ENCODE measurements at regions not wholly inside any gene's neighbourhood (a gene's known extent, or its start where the extent isn't known, plus 50 kb on each side); places are given as distances from the start of the nearest gene placed in this dataset. TPM values are rescaled to one million over a fixed set of nuclear protein-coding genes. Genes with fewer than 3 reads are reported as not detected.

DNA sequence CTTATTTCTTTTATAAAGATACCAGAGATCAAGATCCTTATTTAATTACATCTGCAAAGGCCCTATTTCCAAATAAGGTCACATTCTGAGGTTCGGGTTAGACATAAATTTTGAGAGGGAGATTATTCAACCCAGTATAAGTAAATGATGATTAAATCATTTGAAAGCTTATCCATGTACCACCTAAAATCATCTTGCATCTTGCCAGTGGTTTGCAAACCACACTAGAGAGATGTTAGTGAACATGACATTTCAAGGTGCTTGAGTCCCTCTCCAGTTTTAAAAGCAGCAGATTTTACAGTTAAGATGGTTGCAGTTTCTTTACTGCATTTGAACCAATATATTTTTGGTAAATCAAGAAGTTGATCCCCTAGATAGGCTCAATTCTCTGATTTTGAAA lies 49.9 kb upstream of the TMPO start:
- intact Hi-C loops (cut with DNase I) = no loop called here
- DNase-seq (ENCODE audit: low spot score) = no peak

Small RNA genes in the stretch of these regions (microRNA-seq; reads per million reads assigned to microRNA genes)
- gene MIR4303 (not detected), gene MIR4495 (not detected)
